GM12892 (cell line): ENCODE measurements at regions not wholly inside any gene's neighbourhood (a gene's known extent, or its start where the extent isn't known, plus 50 kb on each side); places are given as distances from the start of the nearest gene placed in this dataset.

ENCODE experiments used
- POLR2A ChIP-seq: IDR thresholded peaks from 2 replicates; pipeline ENCODE4 v1.6.1; 2011; ENCODE audit warnings: low read depth, low read length, control low read depth
- POLR2AphosphoS5 ChIP-seq: IDR thresholded peaks from 2 replicates; pipeline ENCODE4 v1.6.1; 2011; ENCODE audit warnings: low read depth, low read length, control low read depth

GRCh38 chr11:116330439-116331185 lies 442.2 kb downstream of the BUD13 start:
- TF ChIP-seq POLR2A (no peak), POLR2AphosphoS5 (no peak)
